Ascending aorta (tissue), 2 donors: ENCODE measurements at regions not wholly inside any gene's neighbourhood (a gene's known extent, or its start where the extent isn't known, plus 50 kb on each side); places are given as distances from the start of the nearest gene placed in this dataset.

Experiments
- DNase-seq, 2 donors: peaks; one replicate each; pipeline ENCODE4 v3.0.0-alpha.2; 2019; ENCODE audit warnings: low spot score in 2 of 2
- H3K27ac ChIP-seq, 2 donors: fragments of 200-600 bp; sonication (generic); one replicate each; pipeline ENCODE4 v1.5.1; 2016 to 2017; ENCODE audit warnings: mild to moderate bottlenecking in 1 of 2
- H3K27me3 ChIP-seq: fragments of 200-600 bp; sonication (generic); one replicate; pipeline ENCODE4 v1.5.1; 2017
- H3K36me3 ChIP-seq, 2 donors: fragments of 200-600 bp; sonication (generic); one replicate each; pipeline ENCODE4 v1.5.1; 2016
- H3K4me1 ChIP-seq, 2 donors: fragments of 200-600 bp; sonication (generic); one replicate each; pipeline ENCODE4 v1.5.1; 2016 to 2017; ENCODE audit warnings: mild to moderate bottlenecking in 1 of 2
- H3K4me3 ChIP-seq, 2 donors: fragments of 200-600 bp; sonication (generic); one replicate each; pipeline ENCODE4 v1.5.1; 2016 to 2017; ENCODE audit warnings: mild to moderate bottlenecking in 1 of 2
- H3K9me3 ChIP-seq, 2 donors: fragments of 200-600 bp; sonication (generic); one replicate each; pipeline ENCODE4 v1.5.1; 2016
- CTCF ChIP-seq, 3 experiments: fragments of 200-600 bp in 2 of 3; fragments of 450-650 bp in 1 of 3; sonication (generic) in 2 of 3; IDR thresholded peaks; one replicate each; pipeline ENCODE4 v1.5.1; 2016 to 2019; ENCODE audit warnings: antibody characterized with exemption in 3 of 3, mild to moderate bottlenecking in 1 of 3, moderate library complexity in 1 of 3
- intact Hi-C: fragments of 100-400 bp; cut with DNase I; formaldehyde crosslinking; loops from one replicate; pipeline ENCODE4 v1.15.1; 2023

DNA sequence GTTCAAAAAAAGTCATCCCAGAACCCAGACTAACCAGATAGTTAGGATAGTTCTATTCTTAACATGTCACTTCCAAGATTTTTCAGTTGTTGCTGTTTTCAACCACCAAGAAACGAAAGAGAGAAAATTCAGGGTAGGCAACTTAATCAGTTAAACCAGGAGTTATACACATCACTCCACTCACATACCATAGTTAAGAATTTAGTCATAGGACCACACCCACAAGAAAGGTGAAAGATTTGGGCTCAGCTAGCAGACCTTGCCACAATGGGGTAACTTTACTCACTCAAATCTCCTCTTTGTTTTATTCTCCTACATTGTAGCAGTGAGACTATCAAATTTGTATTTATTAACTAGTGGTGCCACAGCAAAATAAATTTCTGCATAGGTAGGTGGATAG lies 473.6 kb downstream of the NUP35 start:
- H3K4me1 ChIP-seq: no peaks in the 10 kb centered on the region

DNA sequence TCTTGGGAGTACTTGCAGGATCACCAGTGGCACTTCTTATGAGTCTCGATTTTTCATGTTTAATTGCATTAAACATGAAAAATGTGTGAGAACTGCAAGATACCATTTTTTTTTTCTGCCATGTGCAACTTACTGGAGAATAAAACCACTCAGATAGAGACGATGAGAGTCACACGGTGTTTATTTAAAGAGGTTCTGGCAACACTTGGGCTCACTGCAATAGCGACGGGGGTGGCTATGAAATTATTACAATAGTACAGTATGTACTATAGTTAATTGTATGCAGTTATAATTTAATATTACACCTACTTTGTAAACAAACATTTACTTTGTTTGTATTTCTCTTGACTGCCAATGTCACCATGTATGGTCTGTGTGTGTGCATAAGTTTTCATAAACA lies 479.8 kb downstream of the NUP35 start:
- intact Hi-C loops: no loop called here
- Histone ChIP-seq H3K27ac (no peak overlapping the region), H3K27me3 (no peaks in the 10 kb centered on the region), H3K36me3 (no peaks in the 10 kb centered on the region), H3K4me3 (no peak overlapping the region), H3K4me1 (no peaks in the 10 kb centered on the region), H3K9me3 (no peaks in the 10 kb centered on the region)
- DNase-seq: no peak
- TF ChIP-seq CTCF (IDR thresholded peaks at IDR 0.05): no peak

More for the DNA sequence above, 473.6 kb downstream of the NUP35 start:
- DNase-seq: no peak
- Histone ChIP-seq H3K27me3 (no peaks in the 10 kb centered on the region), H3K9me3 (no peaks in the 10 kb centered on the region), H3K27ac (no peak overlapping the region), H3K36me3 (no peaks in the 10 kb centered on the region), H3K4me3 (no peak overlapping the region)
- intact Hi-C loops: no loop called here
- TF ChIP-seq CTCF (IDR thresholded peaks at IDR 0.05): no peak

GRCh38 chr2:183605440-183605839 lies 481.2 kb downstream of the NUP35 start:
- Histone ChIP-seq H3K9me3 (no peaks in the 10 kb centered on the region), H3K27me3 (no peaks in the 10 kb centered on the region), H3K4me1 (no peaks in the 10 kb centered on the region), H3K36me3 (no peaks in the 10 kb centered on the region), H3K27ac (no peak overlapping the region), H3K4me3 (no peak overlapping the region)
- no peak for DNase-seq
- TF ChIP-seq CTCF (IDR thresholded peaks at IDR 0.05): no peak
- intact Hi-C loops: no loop called here

GRCh38 chr2:183606022-183606717 lies 481.9 kb downstream of the NUP35 start:
- Histone ChIP-seq H3K27ac (no peak overlapping the region), H3K36me3 (no peaks in the 10 kb centered on the region), H3K9me3 (no peaks in the 10 kb centered on the region), H3K4me1 (no peaks in the 10 kb centered on the region), H3K27me3 (no peaks in the 10 kb centered on the region), H3K4me3 (no peak overlapping the region)
- TF ChIP-seq CTCF (IDR thresholded peaks at IDR 0.05): no peak
- DNase-seq: no peak
- intact Hi-C loops: no loop called here

GRCh38 chr2:183606718-183607085 lies 482.5 kb downstream of the NUP35 start:
- no peaks in the 10 kb centered on the region for H3K9me3 ChIP-seq
- intact Hi-C loops: no loop called here
- no peak overlapping the region for H3K4me3 ChIP-seq
- H3K4me1 ChIP-seq: no peaks in the 10 kb centered on the region
- H3K27ac ChIP-seq: no peak overlapping the region
- DNase-seq: no peak
- no peaks in the 10 kb centered on the region for H3K27me3 ChIP-seq
- no peaks in the 10 kb centered on the region for H3K36me3 ChIP-seq
- no peak for TF ChIP-seq CTCF (IDR thresholded peaks at IDR 0.05)

- Histone ChIP-seq H3K36me3 (no peaks in the 10 kb centered on the region), H3K27ac (no peak overlapping the region), H3K27me3 (no peaks in the 10 kb centered on the region), H3K4me1 (no peaks in the 10 kb centered on the region), H3K9me3 (no peaks in the 10 kb centered on the region), H3K4me3 (no peak overlapping the region)
- TF ChIP-seq CTCF (IDR thresholded peaks at IDR 0.05): no peak
- intact Hi-C loops: no loop called here
- no peak for DNase-seq
Observed at GRCh38 chr2:183607995-183608394, 483.8 kb downstream of the NUP35 start.
